RPMI8226 (cell line): ENCODE measurements at regions not wholly inside any gene's neighbourhood (a gene's known extent, or its start where the extent isn't known, plus 50 kb on each side); places are given as distances from the start of the nearest gene placed in this dataset.
"Not testable (repeated sequence)": the region's sequence is repeated elsewhere in the genome, so short reads cannot be mapped to it uniquely, and the experiment has no call there.

Experiments used
- DNase-seq: peaks from one replicate; pipeline ENCODE4 v3.0.0-alpha.2; 2015

DNA sequence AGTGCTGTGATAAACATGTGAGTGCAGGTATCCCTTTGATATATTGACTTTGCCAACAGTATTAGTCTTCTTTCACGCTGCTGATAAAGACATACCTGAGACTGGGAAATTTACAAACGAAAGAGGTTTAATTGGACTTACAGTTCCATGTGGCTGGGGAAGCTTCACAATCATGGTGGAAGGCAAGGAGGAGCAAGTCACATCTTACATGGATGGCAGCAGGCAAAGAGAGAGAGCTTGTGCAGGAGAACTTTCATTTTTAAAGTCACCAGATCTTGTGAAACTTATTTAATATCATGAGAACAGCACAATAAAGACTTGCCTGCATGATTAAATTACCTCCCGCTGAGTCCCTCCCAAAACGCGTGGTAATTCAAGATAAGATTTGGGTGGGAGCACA is 277.9 kb upstream of the GCFC2 start:
- DNase-seq = not testable (repeated sequence)

GRCh38 chr2:75986617-75987016 is 275.9 kb upstream of the GCFC2 start:
- no peak for DNase-seq

DNA sequence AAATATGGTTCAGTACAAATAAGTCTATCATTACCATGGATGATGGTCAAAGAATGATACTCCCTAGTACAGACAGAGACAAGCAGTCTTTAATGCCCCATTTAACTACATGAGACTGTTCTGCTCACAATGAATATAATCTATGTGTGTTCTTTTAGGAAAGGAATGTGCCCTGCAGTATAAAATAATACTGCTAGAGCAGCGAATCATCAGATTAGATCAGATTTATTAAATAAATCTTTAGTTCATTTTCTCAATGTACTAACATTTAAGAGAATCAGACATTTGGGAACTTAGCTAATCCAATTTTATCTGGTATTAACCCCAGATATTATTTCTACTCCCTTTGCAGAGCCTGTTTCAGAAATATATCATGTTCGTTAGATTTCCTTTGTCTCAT is 272.0 kb upstream of the GCFC2 start:
- DNase-seq = no peak

- DNase-seq = no peak
Observed at GRCh38 chr2:75964646-75965045, 253.9 kb upstream of the GCFC2 start.

- no peak for DNase-seq
Observed at GRCh38 chr2:75960472-75961009, 249.8 kb upstream of the GCFC2 start.

DNA sequence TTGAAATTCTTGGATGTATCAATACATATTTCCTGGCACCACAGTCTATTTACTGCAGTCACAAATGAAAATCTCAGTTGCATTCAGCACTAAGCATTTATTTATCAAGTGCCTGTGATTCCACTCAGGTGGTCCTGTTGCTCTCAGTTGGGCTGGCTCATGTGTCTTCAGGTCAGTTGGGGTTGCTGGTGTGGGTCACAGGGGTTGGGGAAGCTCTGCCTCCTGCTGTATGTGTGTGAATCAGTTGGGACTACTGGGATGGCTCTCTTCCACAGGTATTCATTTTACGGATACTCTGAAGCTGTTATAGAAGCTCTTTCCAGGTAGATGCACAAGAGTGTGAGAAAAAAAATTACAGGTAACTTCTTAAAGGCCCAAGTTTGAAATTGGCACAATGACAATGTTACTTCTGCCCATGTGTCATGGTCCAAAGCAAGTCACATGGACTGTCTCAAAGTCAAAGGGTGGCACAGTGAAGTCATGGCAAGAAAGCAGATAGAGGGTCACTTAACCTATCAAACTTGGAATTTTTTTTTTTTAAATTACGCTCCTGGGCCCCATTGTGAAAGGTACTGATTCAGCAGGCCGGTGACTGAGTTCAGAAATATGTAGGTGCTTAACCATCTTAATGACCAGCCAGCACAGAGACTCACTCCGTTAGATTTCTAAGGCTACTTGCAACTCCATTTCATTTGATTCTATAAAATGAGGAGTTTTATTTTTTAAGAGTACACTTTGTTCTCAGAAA is 249.2 kb upstream of the GCFC2 start:
- DNase-seq = no peak

DNA sequence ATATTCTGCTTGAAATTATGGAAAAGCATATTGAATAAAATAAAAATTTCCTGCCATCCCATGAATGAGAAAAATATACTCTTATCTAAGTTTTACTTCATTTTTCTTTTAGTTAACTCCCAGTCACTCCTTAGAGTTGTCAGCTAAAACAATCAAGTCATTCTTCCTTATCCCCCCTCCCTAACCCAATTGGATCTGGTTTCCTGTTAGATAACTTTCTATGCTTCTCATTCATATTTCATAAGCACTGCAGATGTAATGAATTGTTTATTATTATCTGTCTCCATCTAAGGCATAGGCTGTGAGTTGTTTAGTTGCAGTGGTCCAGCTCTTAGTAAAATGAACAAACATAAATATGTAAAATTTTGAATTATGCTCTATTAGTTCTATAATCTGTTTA is 244.0 kb upstream of the GCFC2 start:
- DNase-seq = no peak

- DNase-seq = no peak
Observed at GRCh38 chr2:75952173-75952572, 241.5 kb upstream of the GCFC2 start.

DNA sequence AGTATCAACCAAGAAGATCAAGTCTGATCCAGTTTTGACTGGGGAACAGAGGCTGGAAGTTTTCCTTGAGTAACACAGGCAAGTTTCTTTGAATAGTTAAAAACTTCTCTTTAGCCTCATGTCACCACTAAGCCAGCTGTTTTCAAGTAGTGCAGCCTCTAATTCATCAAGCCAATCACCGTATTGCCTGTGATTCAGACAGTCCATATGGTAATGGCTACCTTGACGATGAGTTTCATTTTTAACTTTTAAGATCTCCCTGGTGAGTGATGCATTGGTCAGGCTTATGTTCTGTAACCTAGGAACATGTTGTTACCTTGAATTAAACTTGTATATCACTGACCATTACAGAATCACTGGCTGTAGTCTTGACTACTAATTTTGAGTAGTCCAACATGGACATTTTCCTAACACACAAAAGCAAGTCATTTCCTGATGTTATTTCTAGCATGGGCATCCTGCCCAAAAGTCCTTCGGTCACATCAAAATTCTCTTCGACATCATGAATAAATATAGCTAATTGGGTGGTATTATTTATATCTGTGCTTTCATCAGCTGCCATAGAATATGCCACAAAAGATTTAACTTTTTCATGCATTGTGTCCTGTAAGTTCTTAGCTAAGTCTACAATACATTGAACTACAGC is 238.8 kb upstream of the GCFC2 start:
- DNase-seq = no peak

DNA sequence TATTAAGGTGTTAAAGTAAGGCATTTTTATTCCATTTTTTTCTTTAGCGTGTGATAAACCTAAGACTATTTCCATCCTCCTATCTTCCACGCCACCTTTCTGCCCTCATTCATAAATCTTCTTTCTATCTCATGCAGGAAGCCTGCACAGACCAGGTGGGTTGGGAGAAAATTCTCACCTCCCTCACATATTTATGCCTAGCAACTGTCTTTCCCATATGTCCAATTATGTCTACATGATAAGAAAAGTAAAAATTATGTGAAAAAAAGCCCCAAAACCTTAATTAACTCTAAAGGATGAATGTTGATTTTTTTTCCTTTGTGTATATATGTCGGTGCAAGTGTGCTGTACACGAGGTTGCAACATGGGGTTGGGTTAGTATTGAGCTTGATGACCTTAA is 225.6 kb upstream of the GCFC2 start:
- DNase-seq = no peak

GRCh38 chr2:75932996-75933395 is 222.3 kb upstream of the GCFC2 start:
- no peak for DNase-seq

GRCh38 chr2:75928093-75928492 is 217.4 kb upstream of the GCFC2 start:
- no peak for DNase-seq

DNA sequence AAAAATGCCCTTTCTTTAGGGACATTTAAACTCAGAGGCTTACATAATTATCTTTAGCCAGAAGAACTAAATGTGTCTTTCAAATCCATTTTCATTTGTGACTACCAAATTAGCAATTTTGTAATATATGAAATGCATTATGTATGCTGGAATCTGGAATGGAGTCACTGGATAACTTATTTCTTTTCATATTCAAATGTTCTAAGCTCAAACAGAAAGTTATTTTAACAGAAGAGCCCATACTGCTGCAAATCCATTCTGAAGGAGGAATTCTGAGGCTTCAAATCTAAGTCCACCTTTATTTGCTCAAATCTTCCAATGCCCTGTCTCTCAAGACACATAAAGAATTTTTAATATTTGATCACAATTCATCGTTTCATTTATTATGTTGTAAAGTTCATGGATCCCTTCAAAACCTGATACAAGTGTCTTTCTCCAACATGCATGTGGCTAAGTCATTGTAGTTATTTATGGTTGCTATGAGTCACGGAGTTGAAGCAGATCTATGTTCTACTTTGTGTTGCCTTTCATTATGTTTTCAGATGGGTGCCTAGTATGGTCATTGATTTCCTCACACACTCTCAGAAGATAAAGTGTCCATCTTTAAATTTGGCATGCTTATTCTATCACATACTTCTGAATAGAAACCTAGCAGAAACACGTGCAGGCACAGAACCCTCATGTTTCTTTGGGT is 214.8 kb upstream of the GCFC2 start:
- no peak for DNase-seq

- no peak for DNase-seq
Observed at GRCh38 chr2:75922191-75922590, 211.5 kb upstream of the GCFC2 start.

DNA sequence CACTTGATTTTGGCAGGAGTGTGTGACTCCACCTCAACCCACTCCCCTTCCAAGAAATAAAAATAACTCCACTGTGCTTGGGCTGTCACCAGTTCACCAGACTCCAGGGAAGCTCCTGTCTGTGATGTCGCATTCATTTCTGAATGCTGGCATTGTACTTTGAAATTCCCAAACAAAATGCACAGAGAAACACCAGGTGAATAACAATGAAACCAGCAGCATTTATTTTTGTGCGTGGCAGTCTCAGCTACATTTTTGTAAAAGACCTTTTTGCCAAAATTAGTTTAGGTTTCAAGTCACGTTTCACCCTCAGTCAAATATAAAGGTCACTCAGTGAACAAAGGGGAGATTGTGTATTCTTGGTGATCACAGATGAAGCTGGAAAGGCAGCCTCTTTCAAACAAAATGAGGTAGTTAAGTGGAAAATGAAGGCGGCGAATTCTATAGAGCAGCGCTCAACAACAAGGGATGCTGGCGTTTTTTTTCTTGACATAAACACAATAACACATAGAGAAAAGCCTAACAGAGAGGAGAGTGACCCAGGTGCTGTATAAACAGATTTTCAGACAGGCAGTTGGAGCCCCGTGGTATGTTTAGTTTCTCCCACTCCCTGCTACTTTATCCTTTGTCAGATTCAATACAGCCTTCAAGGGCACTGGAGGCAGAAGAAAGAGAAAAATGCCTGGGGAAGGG is 210.3 kb upstream of the GCFC2 start:
- no peak for DNase-seq

- DNase-seq = no peak
Observed at GRCh38 chr2:75915851-75916634, 205.3 kb upstream of the GCFC2 start.

DNA sequence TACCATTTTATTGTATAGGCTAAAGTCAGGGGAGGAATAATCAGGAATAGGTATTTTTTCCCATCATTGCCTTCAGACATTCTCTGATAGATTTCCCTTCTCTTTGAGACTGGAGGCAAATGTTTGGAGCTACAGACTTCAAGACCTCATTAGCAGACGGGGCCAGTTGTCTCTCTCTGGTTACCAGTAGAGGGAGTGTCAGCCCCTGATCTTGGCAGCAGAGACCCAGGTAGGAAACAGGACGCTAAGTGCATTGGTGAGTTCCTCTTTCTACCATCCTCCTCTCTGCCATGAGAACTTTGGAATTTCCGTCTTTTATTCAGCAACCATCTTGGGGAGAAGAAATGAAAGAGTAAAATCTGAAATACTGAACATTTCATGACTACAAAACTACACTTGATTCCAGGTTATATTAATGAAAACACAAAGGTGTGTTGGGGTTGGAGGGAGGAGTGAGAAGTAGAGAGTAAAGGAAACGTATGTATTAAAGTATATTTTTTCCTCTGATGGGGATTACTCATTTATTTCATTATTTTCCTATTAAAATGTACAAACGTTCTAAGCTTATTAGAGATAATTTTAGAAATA is 186.2 kb upstream of the GCFC2 start:
- DNase-seq = peak; percentile 58

GRCh38 chr2:75894170-75894569 is 183.5 kb upstream of the GCFC2 start:
- no peak for DNase-seq

DNA sequence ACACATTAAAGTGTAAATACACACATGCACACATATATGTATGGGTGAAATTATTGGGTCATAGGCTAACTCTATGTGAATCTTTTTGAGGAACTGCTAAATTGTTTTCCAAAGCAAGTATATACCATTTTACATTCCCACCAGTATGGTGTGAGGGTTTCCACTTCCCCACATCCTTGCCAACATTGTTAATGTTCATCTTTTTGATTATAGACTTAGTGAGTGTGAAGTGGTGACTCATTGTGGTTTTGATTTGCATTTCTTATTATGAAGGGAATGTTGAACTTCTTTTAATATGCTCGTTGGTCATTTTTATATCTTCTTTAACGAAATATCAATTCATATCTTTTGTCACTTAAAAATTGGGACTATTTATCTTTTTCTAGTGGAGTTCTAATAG is 181.8 kb upstream of the GCFC2 start:
- no peak for DNase-seq

DNA sequence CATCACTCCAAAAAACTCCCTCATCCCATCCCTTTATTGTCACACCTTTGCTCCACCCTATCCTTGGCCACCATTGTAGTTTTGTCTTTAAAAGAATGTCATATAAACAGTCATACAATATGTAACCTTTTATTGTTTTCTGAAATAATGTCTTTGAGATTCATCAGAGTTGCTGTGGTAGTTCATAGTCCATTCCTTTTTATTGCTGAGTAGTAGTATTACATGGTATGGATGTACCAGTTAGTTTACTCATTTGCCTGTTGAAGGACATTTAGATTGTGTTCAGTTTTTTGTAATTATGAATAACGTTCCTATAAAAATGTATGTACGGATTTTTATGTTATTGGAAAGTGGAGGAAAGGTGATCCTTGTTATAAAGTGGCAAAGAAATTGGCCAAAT is 171.8 kb upstream of the GCFC2 start:
- DNase-seq = no peak

- not testable (repeated sequence) for DNase-seq
Observed at GRCh38 chr2:75875606-75876005, 164.9 kb upstream of the GCFC2 start.
